Inferior parietal cortex (tissue), 1 donor: ENCODE measurements at regions not wholly inside any gene's neighbourhood (a gene's known extent, or its start where the extent isn't known, plus 50 kb on each side); places are given as distances from the start of the nearest gene placed in this dataset.
A peak's percentile ranks its signal among the peaks of the same experiment; 100 is the strongest.

ENCODE experiments used
- DNase-seq: peaks from one replicate; pipeline ENCODE4 v3.0.0-alpha.2; 2016; ENCODE audit errors: extremely low spot score

DNA sequence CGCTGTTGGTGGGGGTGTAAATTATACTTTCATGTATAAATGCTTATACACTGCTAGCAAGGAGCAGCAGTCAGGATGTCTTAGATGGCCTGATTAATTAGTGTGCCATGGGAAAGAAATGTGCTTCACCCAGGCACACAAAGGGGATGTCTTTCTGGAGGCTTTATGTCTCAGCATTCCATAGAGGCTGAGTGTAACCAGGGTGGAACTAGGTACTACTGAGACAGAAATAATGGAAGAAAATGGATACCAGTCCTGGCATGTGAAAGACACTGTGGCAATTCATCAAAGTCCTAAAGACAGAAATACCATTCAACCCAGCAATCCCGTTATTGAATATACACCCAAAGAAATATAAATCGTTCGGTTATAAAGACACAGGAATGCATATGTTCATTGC, 52.5 kb downstream of the PF4 start:
- DNase-seq = no peak

GRCh38 chr4:73923631-73923937, 54.4 kb downstream of the CXCL1 start:
- DNase-seq = no peak

GRCh38 chr4:73922766-73923630, 53.8 kb downstream of the CXCL1 start:
- DNase-seq = peak; percentile 15

DNA sequence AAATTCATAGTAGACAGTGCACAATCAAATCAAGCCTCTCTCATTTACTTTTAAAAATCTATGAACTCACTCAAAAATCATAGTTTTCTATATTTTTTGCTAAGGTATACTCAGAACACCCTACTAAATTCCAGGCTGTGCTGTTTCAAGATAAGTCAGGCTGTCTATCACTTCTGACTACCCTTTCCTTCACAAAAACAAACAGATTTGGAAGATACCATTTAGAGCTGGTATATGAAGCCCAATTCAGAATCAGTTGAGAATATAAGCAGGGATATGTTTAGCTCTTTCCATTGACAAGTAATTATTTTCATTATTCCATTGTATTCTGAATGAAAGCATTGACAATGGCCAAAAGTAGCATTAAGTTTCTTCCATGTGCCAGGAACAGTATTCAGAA, 53.1 kb downstream of the CXCL1 start:
- DNase-seq = no peak
